ENCODE measurements at regions not wholly inside any gene's neighbourhood (a gene's known extent, or its start where the extent isn't known, plus 50 kb on each side); places are given as distances from the start of the nearest gene placed in this dataset.

DNA sequence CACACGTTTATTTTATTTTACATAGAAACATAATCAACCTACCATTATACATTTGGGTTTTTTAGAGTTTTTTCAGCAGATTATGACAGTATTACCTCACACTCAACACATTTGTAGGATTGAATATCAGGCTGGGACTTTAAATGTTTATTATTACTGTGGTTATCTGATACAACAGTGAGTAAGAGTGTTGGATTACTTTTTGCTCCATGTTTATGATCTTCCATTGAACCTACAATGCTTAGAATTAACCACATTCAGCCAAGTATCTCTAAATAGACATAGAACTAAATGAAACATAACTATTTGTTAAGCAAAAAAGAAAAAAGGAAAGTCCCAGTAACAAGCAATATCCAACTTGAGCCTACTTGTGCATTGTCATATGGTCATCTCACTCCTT is 607.4 kb upstream of the PITX2 start:
- no peak overlapping the region for H3K27ac ChIP-seq (ENCODE audit: low read length)
- H3K79me2 ChIP-seq (replicated peaks; ENCODE audit: insufficient read depth, low read length) = no peaks in the 10 kb centered on the region
- H3K36me3 ChIP-seq (ENCODE audit: insufficient read depth, low read length) = no peaks in the 10 kb centered on the region
- H3K9me2 ChIP-seq (ENCODE audit: insufficient read depth, low read length) = no peaks in the 10 kb centered on the region
- H3K4me2 ChIP-seq (ENCODE audit: low read length) = no peak overlapping the region
- H3K9me3 ChIP-seq (ENCODE audit: low read length) = no peaks in the 10 kb centered on the region
- H3K9ac ChIP-seq (ENCODE audit: low read length) = no peak overlapping the region
- H2AFZ ChIP-seq (ENCODE audit: low read depth, low read length) = no peak overlapping the region
- no peak for TF ChIP-seq EP300 (conservative IDR thresholded peaks at IDR 0.05; ENCODE audit: poor library complexity, severe bottlenecking)
- TF ChIP-seq, protein P1, sequence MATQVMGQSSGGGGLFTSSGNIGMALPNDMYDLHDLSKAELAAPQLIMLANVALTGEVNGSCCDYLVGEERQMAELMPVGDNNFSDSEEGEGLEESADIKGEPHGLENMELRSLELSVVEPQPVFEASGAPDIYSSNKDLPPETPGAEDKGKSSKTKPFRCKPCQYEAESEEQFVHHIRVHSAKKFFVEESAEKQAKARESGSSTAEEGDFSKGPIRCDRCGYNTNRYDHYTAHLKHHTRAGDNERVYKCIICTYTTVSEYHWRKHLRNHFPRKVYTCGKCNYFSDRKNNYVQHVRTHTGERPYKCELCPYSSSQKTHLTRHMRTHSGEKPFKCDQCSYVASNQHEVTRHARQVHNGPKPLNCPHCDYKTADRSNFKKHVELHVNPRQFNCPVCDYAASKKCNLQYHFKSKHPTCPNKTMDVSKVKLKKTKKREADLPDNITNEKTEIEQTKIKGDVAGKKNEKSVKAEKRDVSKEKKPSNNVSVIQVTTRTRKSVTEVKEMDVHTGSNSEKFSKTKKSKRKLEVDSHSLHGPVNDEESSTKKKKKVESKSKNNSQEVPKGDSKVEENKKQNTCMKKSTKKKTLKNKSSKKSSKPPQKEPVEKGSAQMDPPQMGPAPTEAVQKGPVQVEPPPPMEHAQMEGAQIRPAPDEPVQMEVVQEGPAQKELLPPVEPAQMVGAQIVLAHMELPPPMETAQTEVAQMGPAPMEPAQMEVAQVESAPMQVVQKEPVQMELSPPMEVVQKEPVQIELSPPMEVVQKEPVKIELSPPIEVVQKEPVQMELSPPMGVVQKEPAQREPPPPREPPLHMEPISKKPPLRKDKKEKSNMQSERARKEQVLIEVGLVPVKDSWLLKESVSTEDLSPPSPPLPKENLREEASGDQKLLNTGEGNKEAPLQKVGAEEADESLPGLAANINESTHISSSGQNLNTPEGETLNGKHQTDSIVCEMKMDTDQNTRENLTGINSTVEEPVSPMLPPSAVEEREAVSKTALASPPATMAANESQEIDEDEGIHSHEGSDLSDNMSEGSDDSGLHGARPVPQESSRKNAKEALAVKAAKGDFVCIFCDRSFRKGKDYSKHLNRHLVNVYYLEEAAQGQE (IDR thresholded peaks at IDR 0.05; ENCODE audit: borderline replicate concordance) = no peak
- no peak for TF ChIP-seq POLR2AphosphoS5 (IDR thresholded peaks at IDR 0.05)
- TF ChIP-seq RAD21 (conservative IDR thresholded peaks at IDR 0.05) = no peak
- TF ChIP-seq, protein P2, sequence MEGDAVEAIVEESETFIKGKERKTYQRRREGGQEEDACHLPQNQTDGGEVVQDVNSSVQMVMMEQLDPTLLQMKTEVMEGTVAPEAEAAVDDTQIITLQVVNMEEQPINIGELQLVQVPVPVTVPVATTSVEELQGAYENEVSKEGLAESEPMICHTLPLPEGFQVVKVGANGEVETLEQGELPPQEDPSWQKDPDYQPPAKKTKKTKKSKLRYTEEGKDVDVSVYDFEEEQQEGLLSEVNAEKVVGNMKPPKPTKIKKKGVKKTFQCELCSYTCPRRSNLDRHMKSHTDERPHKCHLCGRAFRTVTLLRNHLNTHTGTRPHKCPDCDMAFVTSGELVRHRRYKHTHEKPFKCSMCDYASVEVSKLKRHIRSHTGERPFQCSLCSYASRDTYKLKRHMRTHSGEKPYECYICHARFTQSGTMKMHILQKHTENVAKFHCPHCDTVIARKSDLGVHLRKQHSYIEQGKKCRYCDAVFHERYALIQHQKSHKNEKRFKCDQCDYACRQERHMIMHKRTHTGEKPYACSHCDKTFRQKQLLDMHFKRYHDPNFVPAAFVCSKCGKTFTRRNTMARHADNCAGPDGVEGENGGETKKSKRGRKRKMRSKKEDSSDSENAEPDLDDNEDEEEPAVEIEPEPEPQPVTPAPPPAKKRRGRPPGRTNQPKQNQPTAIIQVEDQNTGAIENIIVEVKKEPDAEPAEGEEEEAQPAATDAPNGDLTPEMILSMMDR (IDR thresholded peaks at IDR 0.05; ENCODE audit: poor library complexity, severe bottlenecking) = no peak
- no peak for TF ChIP-seq TAF1 (IDR thresholded peaks at IDR 0.05; ENCODE audit: low read depth)
- no peak for TF ChIP-seq EZH2 (IDR thresholded peaks at IDR 0.05; ENCODE audit: borderline replicate concordance, insufficient read depth, low read length, poor library complexity, severe bottlenecking)
- no peaks in the 10 kb centered on the region for H3K27me3 ChIP-seq (ENCODE audit: insufficient read depth, low read depth, low read length)
- no peak overlapping the region for H3K4me3 ChIP-seq (ENCODE audit: low read length)
- H3F3A ChIP-seq (ENCODE audit: insufficient read depth, low read length, poor library complexity, severe bottlenecking) = no peaks in the 10 kb centered on the region
- H4K20me1 ChIP-seq (ENCODE audit: insufficient read depth) = no peaks in the 10 kb centered on the region

DNA sequence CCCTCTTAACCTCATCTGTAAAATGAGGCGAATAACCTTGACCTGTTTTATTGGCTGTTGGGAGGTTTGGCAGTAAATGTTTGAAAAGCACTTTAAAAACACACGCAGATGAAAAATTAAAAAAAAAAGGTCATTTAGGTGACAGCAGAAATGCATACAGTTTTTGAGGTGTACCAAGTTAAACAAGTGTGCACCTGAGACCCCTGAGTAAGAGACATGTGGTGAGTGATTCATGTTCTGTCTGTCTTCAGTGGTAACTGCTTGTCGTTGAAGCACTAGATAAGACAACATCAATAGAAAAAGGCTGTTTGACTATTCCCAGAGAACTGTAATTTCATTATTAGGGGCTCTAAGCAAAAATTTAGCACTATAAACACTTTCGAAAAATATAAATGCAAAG is 608.4 kb upstream of the PITX2 start:
- Histone ChIP-seq H3K4me2 (ENCODE audit: low read length) (no peak overlapping the region), H3K79me2 (replicated peaks; ENCODE audit: insufficient read depth, low read length) (no peaks in the 10 kb centered on the region), H3K27me3 (ENCODE audit: insufficient read depth, low read depth, low read length) (no peaks in the 10 kb centered on the region), H4K20me1 (ENCODE audit: insufficient read depth) (no peaks in the 10 kb centered on the region), H3K9ac (ENCODE audit: low read length) (no peak overlapping the region), H3K36me3 (ENCODE audit: insufficient read depth, low read length) (no peaks in the 10 kb centered on the region), H3K9me3 (ENCODE audit: low read length) (no peaks in the 10 kb centered on the region), H3K4me3 (ENCODE audit: low read length) (no peak overlapping the region), H3K9me2 (ENCODE audit: insufficient read depth, low read length) (no peaks in the 10 kb centered on the region), H3K27ac (ENCODE audit: low read length) (no peak overlapping the region), H2AFZ (ENCODE audit: low read depth, low read length) (no peak overlapping the region), H3F3A (ENCODE audit: insufficient read depth, low read length, poor library complexity, severe bottlenecking) (no peaks in the 10 kb centered on the region)
- TF ChIP-seq, protein P1 (IDR thresholded peaks at IDR 0.05; ENCODE audit: borderline replicate concordance) = no peak
- TF ChIP-seq POLR2AphosphoS5 (IDR thresholded peaks at IDR 0.05) = no peak
- no peak for TF ChIP-seq MXI1 (conservative IDR thresholded peaks at IDR 0.05; ENCODE audit: poor library complexity, severe bottlenecking)
- TF ChIP-seq EP300 (conservative IDR thresholded peaks at IDR 0.05; ENCODE audit: poor library complexity, severe bottlenecking) = no peak
- no peak for TF ChIP-seq RAD21 (conservative IDR thresholded peaks at IDR 0.05)
- no peak for TF ChIP-seq SMC3 (conservative IDR thresholded peaks at IDR 0.05; ENCODE audit: poor library complexity)
- TF ChIP-seq, protein P2 (IDR thresholded peaks at IDR 0.05; ENCODE audit: poor library complexity, severe bottlenecking) = no peak
- no peak for TF ChIP-seq TAF1 (IDR thresholded peaks at IDR 0.05; ENCODE audit: low read depth)
